WERI-Rb-1 (cell line): ENCODE measurements at regions not wholly inside any gene's neighbourhood (a gene's known extent, or its start where the extent isn't known, plus 50 kb on each side); places are given as distances from the start of the nearest gene placed in this dataset.

Experiments used
- DNase-seq: peaks from one replicate; pipeline ENCODE4 v3.0.0-alpha.2; 2020
- H3K27ac ChIP-seq: fragments of 250-450 bp; sonication (Bioruptor Pico); 2 replicates; pipeline ENCODE4 v1.5.1; 2020; ENCODE audit warnings: mild to moderate bottlenecking, moderate library complexity
- H3K27me3 ChIP-seq: fragments of 250-450 bp; sonication (Bioruptor Pico); 2 replicates; pipeline ENCODE4 v1.5.1; 2021; ENCODE audit warnings: mild to moderate bottlenecking, low read depth, moderate library complexity; ENCODE audit not compliant: insufficient read depth, severe bottlenecking
- H3K36me3 ChIP-seq: fragments of 250-450 bp; sonication (Bioruptor Pico); 2 replicates; pipeline ENCODE4 v1.5.1; 2020; ENCODE audit warnings: mild to moderate bottlenecking, moderate library complexity
- H3K4me3 ChIP-seq: 2 replicates; pipeline ENCODE4 v1.5.1; 2011; ENCODE audit warnings: low read depth, mild to moderate bottlenecking, control low read depth, low read length
- H3K9me3 ChIP-seq: fragments of 250-450 bp; sonication (Bioruptor Pico); 2 replicates; pipeline ENCODE4 v1.5.1; 2021; ENCODE audit warnings: mild to moderate bottlenecking, moderate library complexity; ENCODE audit not compliant: severe bottlenecking
- TF ChIP-seq, protein P1 (sequence below): IDR thresholded peaks from 2 replicates; pipeline ENCODE4 v1.5.1; 2011; ENCODE audit warnings: low read depth, mild to moderate bottlenecking, control low read depth, inconsistent platforms, low read length

DNA sequence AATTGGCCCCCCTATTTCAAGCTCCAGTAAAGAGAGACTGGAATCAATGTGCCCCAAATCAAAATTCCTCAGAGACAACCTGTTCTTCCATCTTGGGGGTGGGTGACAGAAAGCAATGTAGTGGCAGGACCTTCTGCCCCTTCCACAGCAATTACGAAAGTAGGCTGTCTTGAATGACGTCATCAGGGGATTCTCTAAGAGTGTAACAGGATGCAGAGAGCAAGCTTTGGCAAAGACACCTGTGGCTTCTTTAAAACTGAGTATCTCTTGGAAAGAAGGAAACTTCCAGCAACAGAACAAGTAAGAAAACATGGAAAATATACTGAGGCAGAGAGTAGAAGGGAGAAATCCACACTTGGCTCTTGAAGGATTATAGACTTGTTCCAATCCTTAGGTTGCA, 247.6 kb upstream of the PDE4D start:
- TF ChIP-seq, protein P1, sequence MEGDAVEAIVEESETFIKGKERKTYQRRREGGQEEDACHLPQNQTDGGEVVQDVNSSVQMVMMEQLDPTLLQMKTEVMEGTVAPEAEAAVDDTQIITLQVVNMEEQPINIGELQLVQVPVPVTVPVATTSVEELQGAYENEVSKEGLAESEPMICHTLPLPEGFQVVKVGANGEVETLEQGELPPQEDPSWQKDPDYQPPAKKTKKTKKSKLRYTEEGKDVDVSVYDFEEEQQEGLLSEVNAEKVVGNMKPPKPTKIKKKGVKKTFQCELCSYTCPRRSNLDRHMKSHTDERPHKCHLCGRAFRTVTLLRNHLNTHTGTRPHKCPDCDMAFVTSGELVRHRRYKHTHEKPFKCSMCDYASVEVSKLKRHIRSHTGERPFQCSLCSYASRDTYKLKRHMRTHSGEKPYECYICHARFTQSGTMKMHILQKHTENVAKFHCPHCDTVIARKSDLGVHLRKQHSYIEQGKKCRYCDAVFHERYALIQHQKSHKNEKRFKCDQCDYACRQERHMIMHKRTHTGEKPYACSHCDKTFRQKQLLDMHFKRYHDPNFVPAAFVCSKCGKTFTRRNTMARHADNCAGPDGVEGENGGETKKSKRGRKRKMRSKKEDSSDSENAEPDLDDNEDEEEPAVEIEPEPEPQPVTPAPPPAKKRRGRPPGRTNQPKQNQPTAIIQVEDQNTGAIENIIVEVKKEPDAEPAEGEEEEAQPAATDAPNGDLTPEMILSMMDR, result no peak
- Histone ChIP-seq H3K36me3 (no peaks in the 10 kb centered on the region), H3K9me3 (no peaks in the 10 kb centered on the region), H3K4me3 (no peak overlapping the region), H3K27ac (no peak overlapping the region), H3K27me3 (no peaks in the 10 kb centered on the region)
- no peak for DNase-seq

DNA sequence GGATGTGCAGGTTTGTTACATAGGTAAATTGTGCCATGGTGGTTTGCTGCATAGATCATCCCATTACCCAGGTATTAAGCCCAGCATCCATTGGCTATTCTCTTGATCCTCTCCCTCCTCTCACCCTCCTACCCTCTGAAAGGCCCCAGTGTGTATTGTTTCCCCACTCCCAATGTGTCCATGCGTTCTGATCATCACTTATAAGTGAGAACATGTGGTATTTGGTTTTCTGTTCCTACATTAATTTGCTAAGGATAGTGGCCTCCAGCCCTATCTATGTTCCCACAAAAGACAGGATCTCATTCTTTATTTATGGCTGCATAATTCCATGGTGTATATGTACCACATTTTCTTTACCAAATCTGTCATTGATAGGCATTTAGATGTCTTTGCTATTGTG, 243.3 kb upstream of the PDE4D start:
- no peaks in the 10 kb centered on the region for H3K36me3 ChIP-seq
- H3K27me3 ChIP-seq, result no peaks in the 10 kb centered on the region
- DNase-seq, result no peak
- H3K9me3 ChIP-seq, result no peaks in the 10 kb centered on the region
- TF ChIP-seq, protein P1, result no peak
- no peak overlapping the region for H3K4me3 ChIP-seq
- H3K27ac ChIP-seq, result no peak overlapping the region

DNA sequence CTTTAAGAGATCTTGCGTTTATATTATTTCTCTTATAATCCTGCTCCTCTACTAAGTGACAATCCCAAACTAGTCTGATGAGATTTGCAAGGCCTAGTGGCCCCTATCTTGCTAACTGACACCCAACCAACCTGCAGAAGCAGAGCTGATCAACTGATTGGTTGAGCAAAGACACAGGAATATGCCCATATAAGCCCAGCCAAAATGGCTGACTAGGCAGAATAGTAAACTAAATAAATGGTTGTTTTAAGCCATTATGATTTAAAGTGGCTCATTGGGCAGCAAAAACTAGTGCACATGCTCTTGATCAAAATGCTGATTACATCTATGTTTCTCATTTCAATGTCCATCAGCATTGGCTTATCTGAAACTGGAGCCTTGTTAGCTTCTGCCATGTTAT, 238.0 kb upstream of the PDE4D start:
- DNase-seq, result no peak
- Histone ChIP-seq H3K9me3 (no peaks in the 10 kb centered on the region), H3K36me3 (no peaks in the 10 kb centered on the region), H3K4me3 (no peak overlapping the region), H3K27ac (no peak overlapping the region), H3K27me3 (no peaks in the 10 kb centered on the region)
- TF ChIP-seq, protein P1, result no peak

DNA sequence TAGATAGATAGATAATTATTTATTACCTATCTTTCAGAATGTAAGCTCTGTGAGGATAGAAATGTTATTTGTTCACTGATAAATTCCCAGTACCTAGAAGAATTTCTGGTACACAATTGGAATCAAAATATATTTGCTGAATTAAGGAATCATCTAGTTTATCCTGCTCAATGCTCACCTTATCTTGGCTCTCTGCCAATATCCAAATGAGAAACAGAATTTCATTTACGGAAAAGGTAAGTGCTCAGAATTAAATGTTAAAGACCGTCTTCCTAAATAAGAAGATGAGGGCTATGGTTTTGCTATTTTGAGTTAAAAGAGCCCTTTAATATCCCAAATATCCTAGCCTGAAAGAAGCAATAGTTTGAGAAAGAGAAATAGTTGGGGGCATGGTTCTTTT, 232.1 kb upstream of the PDE4D start:
- DNase-seq, result no peak
- no peak overlapping the region for H3K4me3 ChIP-seq
- TF ChIP-seq, protein P1, result no peak
- H3K36me3 ChIP-seq, result no peaks in the 10 kb centered on the region
- no peak overlapping the region for H3K27ac ChIP-seq
- H3K9me3 ChIP-seq, result no peaks in the 10 kb centered on the region
- no peaks in the 10 kb centered on the region for H3K27me3 ChIP-seq

DNA sequence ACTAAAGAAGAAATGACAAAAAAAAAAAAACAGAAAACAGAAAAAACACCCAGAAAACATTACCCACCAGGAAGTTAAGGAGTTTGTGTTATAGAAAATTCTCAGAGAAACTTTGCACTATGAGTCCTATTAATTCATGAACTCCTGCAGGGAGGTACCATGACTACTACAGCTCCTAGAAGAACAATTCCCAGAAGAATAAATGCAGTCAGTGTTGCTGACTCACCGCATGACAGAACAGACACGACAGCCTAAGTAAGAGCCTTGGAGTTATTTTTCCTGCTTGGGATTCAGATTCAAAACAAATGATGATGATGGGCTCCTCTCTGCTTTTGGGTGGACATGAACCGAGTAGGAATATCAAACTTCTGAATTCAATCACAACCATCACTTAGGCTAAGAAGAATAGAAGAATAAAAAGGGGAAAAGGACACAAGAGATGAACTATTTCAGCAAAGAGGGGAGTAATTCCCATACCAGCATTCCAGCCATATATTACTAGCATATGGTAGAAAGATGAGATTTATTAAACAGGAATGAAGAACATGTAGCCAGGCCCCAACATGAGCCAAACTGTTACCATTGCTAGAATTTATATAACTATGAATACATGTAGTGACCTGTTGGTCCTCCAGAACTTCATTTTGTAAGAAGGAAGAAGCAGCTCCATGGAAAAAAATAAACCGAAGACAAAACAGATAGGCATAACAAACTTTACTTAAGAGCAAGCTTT, 209.6 kb upstream of the PDE4D start:
- no peak overlapping the region for H3K4me3 ChIP-seq
- no peaks in the 10 kb centered on the region for H3K9me3 ChIP-seq
- H3K36me3 ChIP-seq, result no peaks in the 10 kb centered on the region
- no peaks in the 10 kb centered on the region for H3K27me3 ChIP-seq
- TF ChIP-seq, protein P1, result no peak
- no peak for DNase-seq
- H3K27ac ChIP-seq, result no peak overlapping the region

DNA sequence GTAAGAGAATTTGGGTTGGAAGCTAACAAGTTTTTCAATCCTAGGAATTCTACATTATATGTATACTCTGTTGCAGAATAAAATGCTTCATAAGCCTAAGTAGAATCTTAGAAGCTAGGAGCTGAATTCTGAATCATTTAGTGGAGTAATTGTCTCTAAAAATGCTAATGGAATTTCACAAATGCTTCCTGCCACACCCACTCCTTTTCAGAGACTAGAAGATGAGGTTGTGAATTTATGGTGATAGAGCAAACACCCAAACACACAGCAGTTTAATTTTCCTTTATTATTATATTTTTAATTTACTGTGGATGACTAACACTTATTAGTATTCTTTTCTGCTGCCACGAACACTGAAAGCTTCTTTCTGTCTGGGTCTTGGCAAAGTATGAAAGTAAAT, 208.0 kb upstream of the PDE4D start:
- no peak overlapping the region for H3K4me3 ChIP-seq
- no peaks in the 10 kb centered on the region for H3K27me3 ChIP-seq
- no peaks in the 10 kb centered on the region for H3K36me3 ChIP-seq
- no peaks in the 10 kb centered on the region for H3K9me3 ChIP-seq
- H3K27ac ChIP-seq, result no peak overlapping the region
- no peak for DNase-seq
- TF ChIP-seq, protein P1, result no peak
